HepG2 (cell line): ENCODE measurements at regions not wholly inside any gene's neighbourhood (a gene's known extent, or its start where the extent isn't known, plus 50 kb on each side); places are given as distances from the start of the nearest gene placed in this dataset.
A peak's percentile ranks its signal among the peaks of the same experiment; 100 is the strongest.

ENCODE experiments used
- ATAC-seq: fragments of 200-7000 bp; cut with Tn5 transposase; 3 replicates; pipeline ENCODE4 v1.9.1; 2020; ENCODE audit warnings: mild to moderate bottlenecking, moderate library complexity
- BruUV-seq: library from RNA; stranded (reverse); fragments of 400-500 nt; replicated peaks from 2 replicates; lab custom pipeline; 2021; lab: Mats Ljungman, UMichigan
- CTCF ChIA-PET: fragments of 300-600 bp; formaldehyde crosslinking; extraction: SDS; loops from one replicate; lab custom pipeline; 2021; ENCODE audit warnings: low total read pairs, inconsistent platforms, low intra/inter-chr PET ratio; lab: Yijun Ruan, JAX
- POLR2A ChIA-PET: fragments of 350-600 bp; sonication (Branson Sonifier 250); formaldehyde crosslinking; loops from one replicate; lab custom pipeline; 2020; ENCODE audit warnings: antibody characterized with exemption, inconsistent platforms; lab: Yijun Ruan, JAX
- DNase-seq: peaks from one replicate; pipeline ENCODE4 v3.0.0-alpha.2; 2015; ENCODE audit warnings: low spot score
- FAIRE-seq: peaks from 3 replicates; lab custom pipeline; 2011; peaks lifted over from hg19 to GRCh38; lab: Jason Lieb, UNC
- H2AFZ ChIP-seq: one replicate; pipeline ENCODE4 v1.6.1; 2011; ENCODE audit warnings: low read length, inconsistent platforms
- H3K27ac ChIP-seq: fragments of 300-600 bp; 3 replicates; pipeline ENCODE4 v1.8.0; 2011; ENCODE audit warnings: mixed run types, mild to moderate bottlenecking, mixed read lengths, low read length, inconsistent platforms; ENCODE audit not compliant: insufficient read depth; ENCODE audit errors: extremely low read length
- H3K27me3 ChIP-seq, 2 experiments: fragments of 200-600 bp in 1 of 2; 2 replicates in 1 of 2; 3 replicates in 1 of 2; pipeline versions ENCODE4 v1.6.0 to v1.8.0; 2011; ENCODE audit warnings: low read length in 2 of 2, mild to moderate bottlenecking in 2 of 2, moderate library complexity in 2 of 2, inconsistent platforms in 1 of 2; ENCODE audit not compliant: insufficient read depth in 2 of 2, control insufficient read depth in 1 of 2
- H3K36me3 ChIP-seq, 2 experiments: fragments of 200-600 bp in 1 of 2; replicated peaks in 1 of 2; 2 replicates in 1 of 2; 3 replicates in 1 of 2; pipeline versions ENCODE4 v1.5.1 to v1.8.0; 2011; ENCODE audit warnings: low read length in 2 of 2, inconsistent platforms in 1 of 2; ENCODE audit not compliant: insufficient read depth in 2 of 2, control insufficient read depth in 1 of 2
- H3K4me1 ChIP-seq: 2 replicates; pipeline ENCODE4 v1.5.1; 2012; ENCODE audit warnings: low read length, inconsistent platforms; ENCODE audit not compliant: insufficient read depth
- H3K4me2 ChIP-seq: 2 replicates; pipeline ENCODE4 v1.6.0; 2011; ENCODE audit warnings: low read depth, low read length, inconsistent platforms
- H3K4me3 ChIP-seq, 3 experiments: fragments of 200-600 bp in 1 of 3; sonication (generic), shearing (Covaris generic) in 1 of 3; replicated peaks in 1 of 3; 2 replicates each; pipeline ENCODE4 v1.5.1; 2011 to 2016; ENCODE audit warnings: low read length in 3 of 3, inconsistent platforms in 2 of 3, low read depth in 2 of 3, mild to moderate bottlenecking in 2 of 3, control low read depth in 1 of 3, mixed read lengths in 1 of 3; ENCODE audit not compliant: insufficient read depth in 1 of 3
- H3K79me2 ChIP-seq: one replicate; pipeline ENCODE4 v1.6.1; 2011; ENCODE audit warnings: low read length, inconsistent platforms; ENCODE audit not compliant: insufficient read depth
- H3K9ac ChIP-seq: 2 replicates; pipeline ENCODE4 v1.6.0; 2011; ENCODE audit warnings: mild to moderate bottlenecking, low read depth, low read length, inconsistent platforms; ENCODE audit not compliant: insufficient read depth
- H3K9me3 ChIP-seq: 2 replicates; pipeline ENCODE4 v1.5.1; 2012; ENCODE audit warnings: mild to moderate bottlenecking, low read length
- H4K20me1 ChIP-seq: 2 replicates; pipeline ENCODE4 v1.6.0; 2011; ENCODE audit warnings: inconsistent platforms, mild to moderate bottlenecking, low read length, moderate library complexity; ENCODE audit not compliant: insufficient read depth
- FOSL2 ChIP-seq: sonication (generic); formaldehyde crosslinking; IDR thresholded peaks from 2 replicates; pipeline ENCODE4 v1.4.0; 2020; ENCODE audit warnings: missing genetic modification reagents
- GABPA ChIP-seq, 2 experiments: IDR thresholded peaks; 2 replicates each; pipeline ENCODE4 v1.6.1; 2011 to 2016; ENCODE audit warnings: low read depth in 2 of 2, low read length in 1 of 2, missing biosample characterization in 1 of 2, missing genetic modification characterization in 1 of 2
- GABPB1 ChIP-seq: IDR thresholded peaks from 2 replicates; pipeline ENCODE4 v1.6.1; 2016; ENCODE audit warnings: mild to moderate bottlenecking, missing genetic modification reagents, moderate library complexity, missing compliant biosample characterization
- HIC2 ChIP-seq: sonication (generic); formaldehyde crosslinking; IDR thresholded peaks from 2 replicates; pipeline ENCODE4 v1.9.0; 2022; ENCODE audit warnings: low read depth, missing genetic modification reagents
- MAFG ChIP-seq: sonication (generic); formaldehyde crosslinking; IDR thresholded peaks from 2 replicates; pipeline ENCODE4 v1.5.1; 2020; ENCODE audit warnings: mild to moderate bottlenecking, missing genetic modification reagents
- POLR2AphosphoS2 ChIP-seq: IDR thresholded peaks from 2 replicates; pipeline ENCODE4 v1.6.1; 2011; ENCODE audit warnings: low read depth, low read length, improper control_type of control experiment
- SATB2 ChIP-seq: sonication (generic); formaldehyde crosslinking; IDR thresholded peaks from 2 replicates; pipeline ENCODE4 v1.5.0; 2020; ENCODE audit warnings: missing genetic modification reagents
- ZFP1 ChIP-seq: IDR thresholded peaks from 2 replicates; pipeline ENCODE4 v1.6.1; 2016
- ZFYVE20 ChIP-seq: sonication (generic); formaldehyde crosslinking; IDR thresholded peaks from 2 replicates; pipeline ENCODE4 v1.8.0; 2023; ENCODE audit warnings: low read depth, mild to moderate bottlenecking, moderate library complexity, missing genetic modification reagents, borderline replicate concordance
- ZMYM3 ChIP-seq: sonication (generic); formaldehyde crosslinking; IDR thresholded peaks from 2 replicates; pipeline ENCODE4 v1.5.1; 2020; ENCODE audit warnings: mild to moderate bottlenecking, missing genetic modification reagents
- ZNF33B ChIP-seq: sonication (generic); formaldehyde crosslinking; IDR thresholded peaks from 2 replicates; pipeline ENCODE4 v1.5.1; 2020; ENCODE audit warnings: mild to moderate bottlenecking, missing genetic modification reagents
- ZNF350 ChIP-seq: sonication (generic); formaldehyde crosslinking; IDR thresholded peaks from 2 replicates; pipeline ENCODE4 v1.4.0; 2020; ENCODE audit warnings: mild to moderate bottlenecking, low read depth, missing genetic modification reagents, borderline replicate concordance
- ZNF768 ChIP-seq: sonication (generic); formaldehyde crosslinking; IDR thresholded peaks from 2 replicates; pipeline ENCODE4 v1.4.0; 2020; ENCODE audit warnings: missing genetic modification reagents
- WGBS: methylation state at CpG from one replicate; pipeline ENCODE4 v1.1.6; 2017; ENCODE audit warnings: low lambda C conversion rate; 5-methylcytosine and 5-hydroxymethylcytosine counted together
- in situ Hi-C: cut with HindIII; loops from 2 replicates; pipeline ENCODE4 v1.10.0; 2017; ENCODE audit warnings: low pct_unique_long_range_greater_than_20kb; ENCODE audit not compliant: extremely low pct_ligation_motif_present
- intact Hi-C: fragments of 100-400 bp; cut with micrococcal nuclease; formaldehyde crosslinking; loops from one replicate; pipeline ENCODE4 v1.10.0; 2022; ENCODE audit not compliant: unreplicated experiment

GRCh38 chr10:21030091-21030490, 133.0 kb upstream of the NEBL start:
- Histone ChIP-seq H2AFZ (no peak overlapping the region), H3K79me2 (no peaks in the 10 kb centered on the region), H3K27me3 (peaks cover 0 to 12% of the 10 kb centered on the region in 2 experiments; a peak in 3 of 5 replicates), H3K36me3 (no peaks in the 10 kb centered on the region), H4K20me1 (no peaks in the 10 kb centered on the region), H3K27ac (no peak overlapping the region), H3K9me3 (no peaks in the 10 kb centered on the region), H3K9ac (no peak overlapping the region), H3K4me1 (no peaks in the 10 kb centered on the region), H3K4me3 (no peak overlapping the region), H3K4me2 (no peak overlapping the region)
- ChIA-PET CTCF (no interaction called here), POLR2A (no interaction called here)
- in situ Hi-C loops (no loop called here), intact Hi-C loops (no loop called here)
- BruUV-seq = no TSS peak
- TF ChIP-seq GABPA (IDR thresholded peaks at IDR 0.05; ENCODE audit: low read depth, low read length) (peak; percentile 40; the same call in 1 of the 2 replicates), GABPA (CRISPR knock-in tag; IDR thresholded peaks at IDR 0.05; ENCODE audit: low read depth) (peak; percentile 76), FOSL2 (CRISPR knock-in tag) (peak; percentile 60; the same call in 1 of the 2 replicates), ZFYVE20 (CRISPR knock-in tag) (no peak), ZMYM3 (CRISPR knock-in tag) (no peak), GABPB1 (CRISPR knock-in tag) (peak; percentile 43; the same call in 1 of the 2 replicates)
- DNase-seq (no peak), FAIRE-seq (no peak), ATAC-seq (no peak)
- 18% methylated on average over 10 of the region's 10 CpGs for WGBS

DNA sequence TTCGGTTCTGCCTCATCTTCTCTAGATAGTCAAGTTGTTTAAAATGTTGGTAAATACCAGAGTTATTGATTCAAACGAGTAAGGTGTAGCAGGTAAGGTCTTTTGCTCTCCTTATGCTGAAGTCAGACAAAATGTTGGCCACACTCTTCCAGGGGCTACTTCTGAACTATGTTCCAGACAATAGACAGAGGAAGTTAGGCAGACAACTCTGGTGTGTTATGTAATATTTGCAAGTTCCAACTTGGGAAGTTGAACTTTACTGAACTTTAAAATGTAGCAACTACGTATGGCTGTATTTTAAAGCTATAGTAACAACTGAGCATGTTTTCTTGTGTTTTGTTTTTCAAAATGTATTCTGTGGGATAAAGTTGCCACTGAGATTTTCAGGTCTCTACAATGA, 125.7 kb upstream of the NEBL start:
- intact Hi-C loops (no loop called here), in situ Hi-C loops (no loop called here)
- Histone ChIP-seq H3K4me3 (no peak overlapping the region), H3K9ac (no peak overlapping the region), H3K4me1 (no peaks in the 10 kb centered on the region), H3K36me3 (no peaks in the 10 kb centered on the region), H4K20me1 (no peaks in the 10 kb centered on the region), H3K4me2 (no peak overlapping the region), H3K27ac (no peak overlapping the region), H3K79me2 (no peaks in the 10 kb centered on the region), H2AFZ (no peak overlapping the region), H3K27me3 (peaks cover 0 to 24% of the 10 kb centered on the region in 2 experiments; a peak in 3 of 5 replicates), H3K9me3 (no peaks in the 10 kb centered on the region)
- no TSS peak for BruUV-seq
- FAIRE-seq (no peak), DNase-seq (no peak), ATAC-seq (no peak)
- WGBS = 7% methylated on average over 3 of the region's 3 CpGs
- CTCF ChIA-PET = no interaction called here
- POLR2A ChIA-PET = no interaction called here
- TF ChIP-seq ZFP1 (no peak), ZNF350 (CRISPR knock-in tag) (no peak), ZNF768 (no peak), ZNF33B (CRISPR knock-in tag) (no peak), POLR2AphosphoS2 (no peak), SATB2 (CRISPR knock-in tag) (no peak), HIC2 (CRISPR knock-in tag) (no peak), MAFG (no peak)
